ENCODE measurements at regions not wholly inside any gene's neighbourhood (a gene's known extent, or its start where the extent isn't known, plus 50 kb on each side); places are given as distances from the start of the nearest gene placed in this dataset.
"Not testable (repeated sequence)": the region's sequence is repeated elsewhere in the genome, so short reads cannot be mapped to it uniquely, and the experiment has no call there.

- DNase-seq (ENCODE audit: low read depth, low spot score), result no peak
Measured at GRCh38 chr2:126049461-126049860, 606.5 kb upstream of the GYPC start.

- no peak for DNase-seq (ENCODE audit: low read depth, low spot score)
Measured at GRCh38 chr2:126050991-126051736, 604.8 kb upstream of the GYPC start.

GRCh38 chr2:126051737-126052240, 604.2 kb upstream of the GYPC start:
- DNase-seq (ENCODE audit: low read depth, low spot score), result not testable (repeated sequence)

- no peak for DNase-seq (ENCODE audit: low read depth, low spot score)
Measured at GRCh38 chr2:126059379-126059778, 596.6 kb upstream of the GYPC start.

GRCh38 chr2:126085011-126085795, 570.8 kb upstream of the GYPC start:
- no peak for DNase-seq (ENCODE audit: low read depth, low spot score)

GRCh38 chr2:126100962-126101361, 555.0 kb upstream of the GYPC start:
- DNase-seq (ENCODE audit: low read depth, low spot score), result no peak

GRCh38 chr2:126106006-126106405, 550.0 kb upstream of the GYPC start:
- DNase-seq (ENCODE audit: low read depth, low spot score), result no peak

GRCh38 chr2:126107883-126108282, 548.1 kb upstream of the GYPC start:
- DNase-seq (ENCODE audit: low read depth, low spot score), result no peak

GRCh38 chr2:126115975-126116374, 540.0 kb upstream of the GYPC start:
- DNase-seq (ENCODE audit: low read depth, low spot score), result no peak

GRCh38 chr2:126117886-126118285, 538.1 kb upstream of the GYPC start:
- DNase-seq (ENCODE audit: low read depth, low spot score), result no peak

GRCh38 chr2:126145752-126146151, 510.2 kb upstream of the GYPC start:
- DNase-seq (ENCODE audit: low read depth, low spot score), result no peak

- no peak for DNase-seq (ENCODE audit: low read depth, low spot score)
Measured at GRCh38 chr2:126154256-126154785, 501.6 kb upstream of the GYPC start.

GRCh38 chr2:126160950-126161349, 495.0 kb upstream of the GYPC start:
- not testable (repeated sequence) for DNase-seq (ENCODE audit: low read depth, low spot score)

- DNase-seq (ENCODE audit: low read depth, low spot score), result no peak
Measured at GRCh38 chr2:126172631-126173184, 483.2 kb upstream of the GYPC start.

- DNase-seq (ENCODE audit: low read depth, low spot score), result no peak
Measured at GRCh38 chr2:126175222-126175621, 480.7 kb upstream of the GYPC start.

- no peak for DNase-seq (ENCODE audit: low read depth, low spot score)
Measured at GRCh38 chr2:126177479-126177878, 478.5 kb upstream of the GYPC start.

- DNase-seq (ENCODE audit: low read depth, low spot score), result no peak
Measured at GRCh38 chr2:126187668-126188067, 468.3 kb upstream of the GYPC start.

GRCh38 chr2:126189527-126189926, 466.4 kb upstream of the GYPC start:
- no peak for DNase-seq (ENCODE audit: low read depth, low spot score)

- no peak for DNase-seq (ENCODE audit: low read depth, low spot score)
Measured at GRCh38 chr2:126200538-126200937, 455.4 kb upstream of the GYPC start.

- no peak for DNase-seq (ENCODE audit: low read depth, low spot score)
Measured at GRCh38 chr2:126208266-126208665, 447.7 kb upstream of the GYPC start.

GRCh38 chr2:126212735-126213134, 443.2 kb upstream of the GYPC start:
- DNase-seq (ENCODE audit: low read depth, low spot score), result no peak

- DNase-seq (ENCODE audit: low read depth, low spot score), result no peak
Measured at GRCh38 chr2:126219081-126219480, 436.9 kb upstream of the GYPC start.
